NCI-H526 treated with DMSO at 0.1 percent for 48 hours (cell line): ENCODE measurements at regions not wholly inside any gene's neighbourhood (a gene's known extent, or its start where the extent isn't known, plus 50 kb on each side); places are given as distances from the start of the nearest gene placed in this dataset.
"Not testable (repeated sequence)": the region's sequence is repeated elsewhere in the genome, so short reads cannot be mapped to it uniquely, and the experiment has no call there.

Experiments
- DNase-seq: peaks from one replicate; lab custom pipeline; 2025; lab: John Stamatoyannopoulos, UW

GRCh38 chr22:46040471-46041465 is 63.8 kb upstream of the WNT7B start:
- DNase-seq: no peak

- no peak for DNase-seq
Measured at GRCh38 chr22:46041642-46042041, 64.7 kb upstream of the WNT7B start.

GRCh38 chr22:46042786-46043185 is 65.8 kb upstream of the WNT7B start:
- DNase-seq: no peak

- DNase-seq: no peak
Measured at GRCh38 chr22:46043339-46043738, 66.4 kb upstream of the WNT7B start.

GRCh38 chr22:46043816-46044620 is 67.1 kb upstream of the WNT7B start:
- no peak for DNase-seq

- DNase-seq: no peak
Measured at GRCh38 chr22:46044621-46045458, 67.9 kb upstream of the WNT7B start.

- DNase-seq: no peak
Measured at GRCh38 chr22:46045459-46046298, 68.7 kb upstream of the WNT7B start.

GRCh38 chr22:46046299-46046685 is 69.3 kb upstream of the WNT7B start:
- no peak for DNase-seq

- DNase-seq: no peak
Measured at GRCh38 chr22:46047226-46047625, 70.3 kb upstream of the WNT7B start.

- no peak for DNase-seq
Measured at GRCh38 chr22:46047841-46048595, 71.1 kb upstream of the WNT7B start.

GRCh38 chr22:46048661-46049060 is 71.7 kb upstream of the WNT7B start:
- DNase-seq: not testable (repeated sequence)

GRCh38 chr22:46049726-46050450 is 72.9 kb upstream of the WNT7B start:
- no peak for DNase-seq

GRCh38 chr22:46050451-46050845 is 73.5 kb upstream of the WNT7B start:
- no peak for DNase-seq

GRCh38 chr22:46050916-46051614 is 74.1 kb upstream of the WNT7B start:
- no peak for DNase-seq

GRCh38 chr22:46051646-46052045 is 74.7 kb upstream of the WNT7B start:
- no peak for DNase-seq

GRCh38 chr22:46052331-46052771 is 75.4 kb upstream of the WNT7B start:
- DNase-seq: no peak

GRCh38 chr22:46052801-46053562 is 76.0 kb upstream of the WNT7B start:
- DNase-seq: no peak

- no peak for DNase-seq
Measured at GRCh38 chr22:46053563-46054090, 76.7 kb upstream of the WNT7B start.
